Smooth muscle cell (in vitro differentiated cells): ENCODE measurements at regions not wholly inside any gene's neighbourhood (a gene's known extent, or its start where the extent isn't known, plus 50 kb on each side); places are given as distances from the start of the nearest gene placed in this dataset.

Source experiments
- DNase-seq: peaks from one replicate; lab custom pipeline; 2025; ENCODE audit not compliant: unreplicated experiment; lab: John Stamatoyannopoulos, UW
- H2AFZ ChIP-seq: fragments of 200-600 bp; sonication (generic); 2 replicates; pipeline ENCODE4 v1.6.0; 2016; ENCODE audit warnings: antibody characterized with exemption, low read depth, mild to moderate bottlenecking
- H3F3A ChIP-seq: fragments of 200-600 bp; sonication (generic); 2 replicates; pipeline ENCODE4 v1.6.0; 2017; ENCODE audit warnings: antibody characterized with exemption, low read depth
- H3K27ac ChIP-seq: fragments of 200-600 bp; sonication (generic); 2 replicates; pipeline ENCODE4 v1.5.1; 2016; ENCODE audit warnings: low read depth, mild to moderate bottlenecking
- H3K27me3 ChIP-seq: fragments of 200-600 bp; sonication (generic); 2 replicates; pipeline ENCODE4 v1.6.1; 2016; ENCODE audit warnings: low read depth, mild to moderate bottlenecking
- H3K36me3 ChIP-seq: fragments of 200-600 bp; sonication (generic); 2 replicates; pipeline ENCODE4 v1.5.1; 2016; ENCODE audit warnings: low read depth
- H3K4me1 ChIP-seq: fragments of 200-600 bp; sonication (generic); 2 replicates; pipeline ENCODE4 v1.5.1; 2016; ENCODE audit warnings: low read depth
- H3K4me2 ChIP-seq: fragments of 200-600 bp; sonication (generic); 2 replicates; pipeline ENCODE4 v1.6.0; 2016; ENCODE audit warnings: mild to moderate bottlenecking
- H3K4me3 ChIP-seq: fragments of 200-600 bp; sonication (generic); 2 replicates; pipeline ENCODE4 v1.5.1; 2016; ENCODE audit warnings: mild to moderate bottlenecking
- H3K79me2 ChIP-seq: fragments of 200-600 bp; sonication (generic); 2 replicates; pipeline ENCODE4 v1.6.0; 2016; ENCODE audit warnings: low read depth, mild to moderate bottlenecking
- H3K9ac ChIP-seq: fragments of 200-600 bp; sonication (generic); 2 replicates; pipeline ENCODE4 v1.6.0; 2016; ENCODE audit warnings: low read depth
- H3K9me3 ChIP-seq: fragments of 200-600 bp; sonication (generic); replicated peaks from 2 replicates; pipeline ENCODE4 v1.5.1; 2016; ENCODE audit warnings: low read depth
- H4K20me1 ChIP-seq: fragments of 200-600 bp; sonication (generic); 2 replicates; pipeline ENCODE4 v1.6.0; 2016; ENCODE audit warnings: low read depth
- WGBS: methylation state at CpG from one replicate; pipeline ENCODE4 v1.1.7; 2016; ENCODE audit warnings: low lambda C conversion rate; 5-methylcytosine and 5-hydroxymethylcytosine counted together
- TF ChIP-seq, protein P1 (sequence below): fragments of 200-600 bp; sonication (generic); IDR thresholded peaks from 2 replicates; pipeline ENCODE4 v1.5.1; 2017; ENCODE audit warnings: borderline replicate concordance, mild to moderate bottlenecking, antibody characterized with exemption; ENCODE audit not compliant: insufficient read depth, poor library complexity, severe bottlenecking

DNA sequence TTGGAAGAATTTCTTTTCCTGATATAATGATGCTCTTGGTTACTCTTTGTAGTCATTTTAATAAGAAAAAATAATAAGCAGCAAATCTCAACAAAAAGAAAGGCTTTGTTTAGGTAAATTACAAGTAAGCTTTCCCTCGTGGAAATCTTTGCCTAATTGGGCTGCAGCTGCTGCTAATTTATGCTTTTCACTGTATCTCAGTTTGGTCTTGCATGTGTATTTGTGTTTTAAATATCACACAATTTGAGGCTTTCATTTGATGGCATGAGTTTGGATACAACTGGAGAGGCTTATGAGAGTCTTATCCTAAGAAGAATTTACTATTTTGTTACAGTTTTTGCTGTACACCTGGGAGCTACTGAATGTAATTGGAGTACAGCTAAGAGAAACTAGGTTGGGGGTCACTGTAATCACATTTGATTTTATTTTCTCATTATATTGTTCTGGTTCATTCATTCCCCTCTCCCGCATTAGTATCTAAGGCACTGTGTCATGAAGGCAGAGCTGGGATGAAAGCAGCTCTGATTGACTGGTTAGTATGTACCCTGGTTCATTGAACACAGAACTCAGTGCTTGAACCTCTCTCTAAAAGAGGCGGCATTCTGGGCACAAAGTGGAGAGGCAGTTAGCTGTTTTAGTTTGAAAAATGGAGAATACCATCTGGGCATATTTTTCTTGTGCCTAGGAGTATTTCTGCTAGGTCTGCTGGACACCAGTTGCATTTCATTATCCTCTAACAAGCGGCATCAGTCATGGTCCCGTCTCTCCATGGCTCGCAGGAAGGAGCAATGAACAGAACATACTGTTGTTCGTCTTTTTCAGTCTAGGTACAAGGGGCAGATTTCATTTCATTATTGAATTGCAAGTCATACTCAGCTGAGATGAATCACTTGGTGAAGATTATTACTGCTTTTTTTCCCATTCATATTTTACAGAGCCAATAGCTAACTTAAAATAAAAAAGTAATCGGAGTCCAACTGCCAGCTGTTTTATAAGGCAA is 118.0 kb upstream of the TMEM260 start:
- no peak overlapping the region for H3K27ac ChIP-seq
- 91% methylated on average over 8 of the region's 8 CpGs for WGBS
- H4K20me1 ChIP-seq: no peaks in the 10 kb centered on the region
- no peaks in the 10 kb centered on the region for H3K9me3 ChIP-seq
- no peaks in the 10 kb centered on the region for H3K36me3 ChIP-seq
- H3K4me2 ChIP-seq: no peak overlapping the region
- H3K79me2 ChIP-seq: no peaks in the 10 kb centered on the region
- TF ChIP-seq, protein P1, sequence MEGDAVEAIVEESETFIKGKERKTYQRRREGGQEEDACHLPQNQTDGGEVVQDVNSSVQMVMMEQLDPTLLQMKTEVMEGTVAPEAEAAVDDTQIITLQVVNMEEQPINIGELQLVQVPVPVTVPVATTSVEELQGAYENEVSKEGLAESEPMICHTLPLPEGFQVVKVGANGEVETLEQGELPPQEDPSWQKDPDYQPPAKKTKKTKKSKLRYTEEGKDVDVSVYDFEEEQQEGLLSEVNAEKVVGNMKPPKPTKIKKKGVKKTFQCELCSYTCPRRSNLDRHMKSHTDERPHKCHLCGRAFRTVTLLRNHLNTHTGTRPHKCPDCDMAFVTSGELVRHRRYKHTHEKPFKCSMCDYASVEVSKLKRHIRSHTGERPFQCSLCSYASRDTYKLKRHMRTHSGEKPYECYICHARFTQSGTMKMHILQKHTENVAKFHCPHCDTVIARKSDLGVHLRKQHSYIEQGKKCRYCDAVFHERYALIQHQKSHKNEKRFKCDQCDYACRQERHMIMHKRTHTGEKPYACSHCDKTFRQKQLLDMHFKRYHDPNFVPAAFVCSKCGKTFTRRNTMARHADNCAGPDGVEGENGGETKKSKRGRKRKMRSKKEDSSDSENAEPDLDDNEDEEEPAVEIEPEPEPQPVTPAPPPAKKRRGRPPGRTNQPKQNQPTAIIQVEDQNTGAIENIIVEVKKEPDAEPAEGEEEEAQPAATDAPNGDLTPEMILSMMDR: no peak
- DNase-seq: no peak
- H3K4me3 ChIP-seq: no peak overlapping the region
- H3F3A ChIP-seq: no peaks in the 10 kb centered on the region
- no peak overlapping the region for H3K9ac ChIP-seq
- H2AFZ ChIP-seq: no peak overlapping the region
- no peaks in the 10 kb centered on the region for H3K27me3 ChIP-seq
- H3K4me1 ChIP-seq: no peaks in the 10 kb centered on the region

GRCh38 chr14:56463271-56463890 is 116.2 kb upstream of the TMEM260 start:
- Histone ChIP-seq H4K20me1 (no peaks in the 10 kb centered on the region), H3K4me1 (no peaks in the 10 kb centered on the region), H3K9ac (no peak overlapping the region), H3K9me3 (no peaks in the 10 kb centered on the region), H3K27ac (no peak overlapping the region), H3K4me3 (no peak overlapping the region), H3K4me2 (no peak overlapping the region), H3K36me3 (no peaks in the 10 kb centered on the region), H2AFZ (peak overlapping the region; percentile 37), H3K27me3 (no peaks in the 10 kb centered on the region), H3F3A (no peaks in the 10 kb centered on the region), H3K79me2 (no peaks in the 10 kb centered on the region)
- TF ChIP-seq, protein P1: no peak
- no peak for DNase-seq
- 88% methylated on average over 3 of the region's 3 CpGs for WGBS

DNA sequence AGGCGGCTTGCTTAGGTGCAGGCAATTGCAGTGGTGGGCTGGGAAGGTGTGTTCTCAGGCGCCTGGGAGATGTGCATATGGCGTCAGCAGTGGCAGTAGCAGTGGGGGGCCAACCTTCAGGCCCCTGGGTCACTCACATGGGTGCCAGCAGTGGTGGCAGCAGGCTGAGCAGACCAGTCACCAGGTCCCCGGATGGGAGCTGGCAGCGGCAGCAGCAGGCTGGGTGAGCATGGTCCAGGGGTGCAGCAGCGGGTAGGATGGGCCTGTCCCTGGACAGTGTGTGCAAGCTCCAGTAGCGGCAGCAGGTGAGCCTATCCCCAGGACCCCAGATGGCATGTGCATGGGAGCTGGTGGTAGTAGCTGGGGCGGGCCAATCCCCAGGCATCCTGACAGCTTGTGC is 108.5 kb upstream of the TMEM260 start:
- no peak overlapping the region for H3K4me3 ChIP-seq
- H3F3A ChIP-seq: no peaks in the 10 kb centered on the region
- H3K79me2 ChIP-seq: no peaks in the 10 kb centered on the region
- 97% methylated on average over 8 of the region's 8 CpGs for WGBS
- no peaks in the 10 kb centered on the region for H4K20me1 ChIP-seq
- H3K36me3 ChIP-seq: no peaks in the 10 kb centered on the region
- H3K9ac ChIP-seq: no peak overlapping the region
- TF ChIP-seq, protein P1: no peak
- no peak overlapping the region for H3K27ac ChIP-seq
- no peaks in the 10 kb centered on the region for H3K27me3 ChIP-seq
- no peak overlapping the region for H3K4me2 ChIP-seq
- no peaks in the 10 kb centered on the region for H3K9me3 ChIP-seq
- no peaks in the 10 kb centered on the region for H3K4me1 ChIP-seq
- no peak for DNase-seq
- no peak overlapping the region for H2AFZ ChIP-seq
